GM18511 (cell line): ENCODE measurements at regions not wholly inside any gene's neighbourhood (a gene's known extent, or its start where the extent isn't known, plus 50 kb on each side); places are given as distances from the start of the nearest gene placed in this dataset.

Experiments
- ATAC-seq: cut with Tn5 transposase; IDR thresholded peaks from one replicate; pipeline ENCODE4 v1.9.1; 2021; ENCODE audit warnings: mild to moderate bottlenecking, moderate library complexity; ENCODE audit not compliant: unreplicated experiment

DNA sequence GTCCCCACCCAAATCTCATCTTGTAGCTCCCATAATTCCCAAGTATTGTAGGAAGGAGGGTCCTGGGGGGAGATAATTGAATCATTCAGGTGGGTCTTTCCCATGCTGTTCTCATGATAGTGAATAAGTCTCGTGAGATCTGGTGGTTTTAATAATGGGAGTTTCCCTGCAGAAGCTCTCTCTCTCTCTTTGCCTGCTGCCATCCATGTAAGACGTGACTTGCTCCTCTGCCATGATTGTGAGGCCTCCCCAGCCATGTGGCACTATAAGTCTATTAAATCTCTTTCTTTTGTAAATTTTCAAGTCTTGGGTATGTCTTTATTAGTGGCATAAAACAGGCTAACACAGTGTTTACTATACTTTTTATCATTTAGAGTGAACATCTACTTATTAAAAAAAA is 338.8 kb downstream of the ANKRD7 start:
- no peak for ATAC-seq

DNA sequence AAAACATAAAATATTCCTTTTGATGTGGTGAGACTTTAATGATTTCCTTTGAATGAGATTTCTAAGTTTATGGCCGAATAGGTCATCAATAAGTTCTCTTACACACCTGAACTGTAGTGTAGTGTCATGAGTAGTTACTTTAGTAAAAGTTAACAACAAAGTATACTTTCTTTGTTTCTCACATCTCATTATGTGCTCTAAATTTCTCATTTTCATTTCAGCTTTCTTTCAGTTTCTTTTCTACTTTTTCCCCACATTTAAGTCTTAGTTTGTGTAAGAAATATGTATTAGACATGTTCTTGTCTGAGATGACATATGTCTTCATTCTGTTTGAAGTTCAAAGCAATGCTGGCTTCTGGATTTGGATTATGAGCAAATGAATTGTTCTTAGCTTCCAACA is 348.1 kb downstream of the ANKRD7 start:
- no peak for ATAC-seq

DNA sequence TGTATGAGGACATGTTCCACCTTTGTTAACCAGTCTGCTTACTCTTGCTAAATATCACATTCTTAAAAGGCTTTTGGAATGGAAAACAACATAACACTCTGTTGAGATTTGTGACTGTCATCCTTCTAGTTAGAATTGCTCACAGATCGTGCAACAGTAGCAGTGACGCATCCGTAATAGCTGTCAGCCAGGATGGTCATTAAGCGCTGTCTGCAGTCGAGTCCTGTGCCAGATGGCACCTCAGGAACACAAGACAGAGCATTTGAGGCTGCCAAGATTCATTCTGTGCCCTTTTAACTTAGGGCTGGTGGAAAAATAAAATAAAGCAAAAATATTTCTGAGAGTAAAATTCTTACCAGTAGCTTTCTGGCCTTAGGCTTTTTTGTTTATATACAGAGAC is 348.6 kb downstream of the ANKRD7 start:
- ATAC-seq, result no peak

DNA sequence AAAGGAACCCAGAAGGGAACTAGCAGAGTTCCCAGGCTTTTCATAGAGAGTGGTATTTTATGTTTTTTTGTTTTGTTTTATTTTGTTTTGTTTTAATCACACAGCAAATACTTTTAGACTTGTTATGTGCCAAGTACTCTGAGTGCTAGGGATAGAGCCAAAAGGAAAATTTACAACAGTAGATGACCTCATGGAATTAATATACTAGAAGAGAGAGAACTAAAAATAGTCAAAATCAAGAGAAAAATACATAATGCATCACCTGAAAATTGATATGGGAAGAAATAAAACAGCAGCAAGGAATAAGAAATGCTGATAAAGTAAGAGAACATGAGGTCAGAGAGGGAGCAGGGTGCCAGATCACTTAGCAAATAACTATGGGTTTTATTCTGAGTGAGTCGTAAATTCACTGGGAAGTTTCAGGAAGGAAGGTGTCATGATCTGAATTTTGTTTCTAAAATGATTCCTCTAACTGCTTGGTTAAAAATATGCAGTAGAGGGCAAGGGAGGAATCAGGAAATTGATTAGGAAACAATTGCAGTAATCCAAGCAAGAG is 351.0 kb downstream of the ANKRD7 start:
- ATAC-seq, result no peak

DNA sequence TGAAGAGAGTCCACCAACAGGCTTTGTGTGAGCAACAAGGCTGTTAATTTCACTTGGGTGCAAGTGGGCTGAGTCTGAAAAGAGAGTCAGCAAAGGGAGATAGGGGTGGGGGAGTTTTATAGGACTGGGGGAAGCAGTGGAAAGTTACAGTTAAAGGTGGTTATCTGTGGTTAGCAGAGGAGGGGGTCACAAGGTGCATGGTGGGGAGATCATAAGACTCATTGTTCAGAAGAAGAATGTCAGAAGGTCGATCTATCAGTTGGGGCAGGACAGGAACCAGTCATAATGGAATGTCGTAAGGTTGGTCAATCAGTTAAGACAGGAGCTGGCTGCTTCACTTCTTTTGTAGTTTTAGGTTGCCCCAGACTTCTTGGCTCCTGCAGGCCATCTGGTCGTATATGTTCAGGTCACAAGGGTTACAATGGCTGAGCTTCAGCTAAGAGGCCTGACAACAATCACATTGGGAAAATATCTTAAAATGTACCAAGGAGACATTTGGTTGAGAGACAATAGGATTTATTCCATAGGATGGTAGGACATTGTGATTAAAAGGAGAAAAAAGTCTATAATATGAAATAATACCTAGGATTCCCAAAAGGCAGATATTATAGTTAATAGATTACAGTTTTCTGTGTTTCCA is 356.4 kb downstream of the ANKRD7 start:
- ATAC-seq, result no peak

DNA sequence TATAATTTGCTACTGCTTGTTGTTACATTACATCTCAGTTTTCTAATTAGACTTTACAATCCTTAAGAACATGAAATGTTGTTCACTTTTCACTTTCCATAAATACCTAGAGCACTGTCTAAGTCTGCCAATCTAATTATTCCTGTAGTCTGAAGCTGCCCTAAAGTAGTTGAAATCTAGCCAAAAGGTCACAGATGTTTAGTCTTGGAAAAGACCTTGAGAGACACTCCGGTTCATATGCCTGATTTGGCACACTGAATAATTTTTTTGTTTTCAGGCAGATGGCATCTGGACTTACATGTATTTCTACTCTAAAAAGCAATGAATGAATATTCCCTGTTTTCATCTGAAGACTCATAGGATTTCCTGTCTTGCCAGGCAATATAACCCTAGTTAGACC is 359.1 kb downstream of the ANKRD7 start:
- no peak for ATAC-seq

DNA sequence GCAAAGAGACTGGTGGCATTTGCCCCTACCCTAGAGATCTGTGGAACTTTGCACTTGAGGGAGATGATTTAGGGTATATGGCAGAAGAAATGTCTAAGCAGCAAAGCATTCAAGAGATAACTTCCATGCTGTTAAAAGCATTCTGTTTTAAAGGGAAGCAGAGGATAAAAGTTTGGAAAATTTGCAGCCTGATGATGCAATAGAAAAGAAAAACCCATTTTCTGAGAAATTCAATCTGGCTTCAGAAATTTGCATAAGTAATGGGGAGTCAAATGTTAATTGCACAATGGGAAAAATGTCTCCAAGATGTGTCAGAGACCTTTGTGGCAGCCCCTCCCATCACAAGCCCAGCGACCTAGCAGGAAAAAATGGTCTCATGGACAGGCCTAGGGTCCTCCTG is 361.7 kb downstream of the ANKRD7 start:
- no peak for ATAC-seq

DNA sequence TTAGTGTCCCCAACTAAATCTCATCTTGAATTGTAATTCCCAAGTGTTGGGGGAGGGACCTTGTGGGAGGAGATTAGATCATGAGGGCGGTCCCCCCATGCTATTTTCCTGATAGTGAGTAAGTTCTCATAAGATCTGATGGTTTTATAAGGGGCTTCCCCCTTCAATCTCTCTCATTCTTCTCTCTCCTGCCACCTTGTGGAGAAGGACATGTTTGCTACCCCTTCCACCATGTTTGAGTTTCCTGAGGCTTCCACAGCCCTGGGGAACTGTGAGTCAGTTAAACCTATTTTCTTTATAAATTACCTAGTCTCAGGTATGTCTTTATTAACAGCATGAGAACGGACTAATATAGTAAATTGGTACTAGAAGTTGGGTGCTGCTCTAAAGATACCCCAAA is 365.6 kb downstream of the ANKRD7 start:
- ATAC-seq, result peak; percentile 92

DNA sequence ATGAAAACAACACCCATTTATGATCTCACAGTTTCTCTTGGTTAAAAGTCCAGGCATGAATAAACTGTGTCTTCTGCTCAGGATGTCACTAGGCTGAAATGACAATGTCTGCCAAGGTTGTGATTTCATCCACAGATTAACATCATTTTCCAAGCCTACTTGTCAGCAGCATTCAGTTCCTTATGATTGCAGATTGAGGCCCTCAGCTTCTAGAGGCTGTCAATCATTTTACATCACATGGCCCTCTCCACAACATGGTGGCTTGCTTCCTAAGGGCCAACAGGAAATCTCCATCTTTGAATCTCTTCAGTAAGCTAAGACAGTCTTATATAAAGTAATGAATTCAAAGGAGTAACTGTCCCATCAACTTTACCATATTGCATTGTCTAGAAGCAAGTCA is 377.6 kb downstream of the ANKRD7 start:
- no peak for ATAC-seq

DNA sequence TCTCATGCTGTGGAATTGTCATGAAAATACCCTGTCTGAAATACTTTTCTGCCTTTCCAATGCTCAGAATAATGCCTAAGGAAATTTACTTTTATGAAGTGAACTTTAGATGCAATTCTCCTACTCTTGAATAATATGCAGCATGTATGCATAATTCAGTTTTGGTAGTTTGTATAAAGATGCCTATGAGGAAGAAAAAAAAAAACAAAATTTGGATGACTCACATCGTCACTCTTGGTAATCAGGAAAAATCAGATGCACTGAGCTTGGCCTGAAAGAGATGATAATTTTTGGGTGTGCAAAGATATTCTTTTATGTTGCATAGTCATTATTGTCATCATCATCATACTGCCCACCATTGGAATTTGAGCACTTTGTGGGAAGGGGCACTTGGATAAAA is 382.1 kb downstream of the ANKRD7 start:
- ATAC-seq, result no peak

DNA sequence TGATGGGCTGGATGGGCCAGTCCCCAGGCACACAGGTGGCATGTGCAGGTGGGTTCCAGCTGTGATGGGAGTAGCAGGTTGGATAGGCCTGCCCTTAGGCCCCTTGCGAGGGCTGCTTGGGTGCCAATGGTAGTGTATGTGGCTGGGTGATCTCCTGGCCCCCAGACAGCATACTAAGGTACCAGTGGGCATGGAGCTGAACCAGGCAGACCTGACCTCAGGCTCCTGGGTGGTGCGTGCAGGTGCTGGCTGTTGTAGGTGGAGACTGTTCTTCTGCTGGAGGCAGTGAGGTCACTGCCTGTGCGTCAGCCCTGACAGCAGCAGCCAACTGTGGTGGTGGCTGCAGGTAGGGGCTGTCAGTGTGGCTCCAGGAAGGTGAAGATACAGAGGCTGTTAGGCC is 384.7 kb downstream of the ANKRD7 start:
- no peak for ATAC-seq

DNA sequence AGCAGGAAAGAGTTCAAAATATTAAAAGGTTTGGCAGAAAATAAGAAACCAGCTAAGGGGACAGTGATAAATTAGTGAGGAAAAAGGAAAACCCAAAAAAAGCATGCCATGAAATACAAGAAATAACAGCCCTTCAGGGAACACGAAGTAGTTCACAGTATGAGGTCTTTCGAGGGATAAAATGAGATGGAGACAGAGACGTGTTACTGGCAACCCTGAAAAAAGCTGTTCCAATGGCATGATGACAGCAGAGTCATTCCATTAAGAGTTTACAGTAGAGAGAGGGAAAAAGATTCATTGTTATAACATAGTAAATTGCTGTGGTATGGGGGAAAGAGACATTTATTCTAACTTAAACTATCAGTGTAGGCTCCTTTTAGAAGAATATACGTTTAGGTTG is 391.2 kb downstream of the ANKRD7 start:
- no peak for ATAC-seq

DNA sequence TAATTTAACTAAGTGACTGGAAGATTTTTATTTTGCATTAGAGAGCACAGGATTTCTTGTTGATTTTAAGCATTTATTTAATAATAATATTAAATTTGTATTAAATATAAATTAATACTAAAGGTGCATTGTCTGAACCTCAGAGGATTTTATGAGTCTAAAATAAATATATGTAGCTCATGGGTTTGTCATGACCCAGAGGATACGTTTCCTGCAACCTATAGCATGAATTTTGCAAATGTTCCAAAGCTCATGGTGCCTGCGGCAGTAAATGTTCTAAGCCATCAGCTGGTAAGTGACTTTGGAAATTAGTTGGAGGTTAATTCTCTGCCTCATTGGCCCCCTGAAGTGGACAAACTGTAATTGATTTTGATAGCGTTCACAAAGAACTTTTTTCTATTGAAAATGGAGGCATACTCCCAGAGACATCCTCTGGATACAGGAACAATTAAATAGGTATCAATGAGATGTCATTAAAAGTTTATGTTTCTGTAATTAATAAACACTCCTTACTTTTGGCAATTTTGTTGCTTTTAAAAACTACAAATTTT is 397.4 kb downstream of the ANKRD7 start:
- no peak for ATAC-seq

DNA sequence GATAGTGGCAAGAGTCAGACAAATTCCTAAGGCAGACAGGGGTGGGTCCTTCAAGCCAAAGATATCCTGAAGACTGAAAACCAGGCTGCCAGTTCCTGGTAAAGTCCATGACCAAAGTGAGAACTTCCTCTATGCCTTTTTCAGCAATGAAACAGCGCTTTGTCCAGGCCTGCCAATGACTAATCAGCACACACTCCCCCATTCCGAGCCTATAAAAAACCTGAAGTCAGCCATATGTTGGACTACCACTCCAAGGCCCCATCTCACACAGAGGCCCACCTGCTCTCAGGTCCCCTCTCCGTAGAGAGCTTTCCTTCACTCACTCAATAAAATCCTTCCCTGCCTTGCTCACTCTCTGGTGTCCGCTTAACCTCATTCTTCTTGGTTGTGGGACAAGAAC is 402.2 kb downstream of the ANKRD7 start:
- ATAC-seq, result no peak

DNA sequence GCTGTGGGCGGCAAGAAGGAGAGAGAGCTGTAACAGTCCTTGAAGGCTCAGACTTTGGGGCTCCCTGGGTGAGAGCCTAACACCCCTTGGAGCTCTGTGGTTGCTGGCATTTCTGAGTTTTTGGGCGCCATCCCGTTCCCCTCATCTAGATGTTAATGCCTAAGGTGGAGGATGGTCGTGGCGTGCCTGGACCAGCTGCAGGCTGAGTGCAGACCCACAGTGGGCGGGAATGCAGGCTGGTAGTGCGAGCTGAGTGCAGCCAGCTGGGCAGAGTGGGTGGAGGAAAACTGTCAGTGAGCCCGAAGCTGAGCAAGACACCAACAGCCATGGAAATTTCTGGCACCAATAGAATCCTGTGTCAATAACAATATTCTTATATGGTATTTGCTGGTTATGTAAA is 403.0 kb downstream of the ANKRD7 start:
- no peak for ATAC-seq

DNA sequence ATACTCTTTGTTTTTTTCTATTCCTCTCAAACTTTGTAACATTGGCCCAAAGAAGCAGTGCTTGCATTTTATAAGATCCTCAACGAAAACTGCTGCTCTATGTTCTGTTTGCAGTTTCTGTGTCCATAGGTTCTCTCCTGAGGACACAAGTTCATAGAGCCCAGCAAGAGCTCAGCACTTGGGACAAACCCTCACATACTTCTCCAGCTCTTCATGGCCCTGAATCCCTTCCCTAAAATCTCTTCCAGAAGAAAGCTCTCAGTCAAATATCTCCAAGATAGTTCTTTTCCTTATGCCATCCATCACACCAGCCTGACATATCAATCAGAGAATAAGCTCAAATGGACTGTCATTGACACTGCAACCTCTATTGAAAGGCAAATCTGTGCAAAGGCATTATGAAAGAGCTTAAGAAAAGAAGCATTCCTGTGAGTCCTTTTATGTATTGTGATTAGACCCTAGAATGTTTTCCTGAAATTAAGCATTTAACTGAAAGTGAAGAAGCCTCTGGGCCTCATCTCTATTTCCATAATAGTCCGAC is 405.5 kb downstream of the ANKRD7 start:
- ATAC-seq, result no peak

DNA sequence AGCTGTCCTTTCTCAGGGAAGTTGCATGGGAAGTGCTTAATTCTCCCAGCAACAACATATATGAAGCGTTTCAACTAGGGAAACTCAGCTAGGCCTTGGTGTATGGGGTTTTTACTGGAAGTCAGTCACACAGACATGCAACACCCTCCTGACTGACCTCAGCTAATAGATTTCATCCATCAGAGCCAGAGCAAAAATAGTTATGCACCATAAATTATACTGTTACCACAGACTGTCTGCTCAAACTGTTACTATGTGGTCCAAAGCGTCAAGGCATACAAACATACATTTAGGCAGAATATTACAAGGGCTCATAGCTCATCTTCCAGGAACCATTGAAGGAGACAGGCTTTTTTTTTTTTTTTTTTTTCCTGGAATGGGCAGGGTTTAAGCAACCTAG is 417.9 kb downstream of the ANKRD7 start:
- no peak for ATAC-seq

DNA sequence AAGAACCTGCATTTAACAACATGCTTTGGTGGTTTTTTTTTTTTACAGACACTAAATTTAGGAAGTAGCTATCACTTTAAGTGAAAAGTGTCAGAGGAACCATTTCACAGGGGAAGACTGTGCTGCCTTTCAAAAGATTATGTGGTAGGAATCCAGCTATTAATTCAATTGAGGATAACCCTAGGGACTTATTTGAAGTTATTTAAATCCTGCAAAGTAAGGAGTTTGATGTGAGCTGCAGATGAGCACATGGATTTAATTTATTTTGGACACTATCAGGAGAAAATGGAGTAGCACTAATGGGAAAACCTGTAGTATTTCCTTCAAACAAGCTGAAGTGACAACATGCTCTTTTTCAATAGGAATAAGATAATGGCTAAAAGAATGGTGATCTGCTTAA is 419.8 kb downstream of the ANKRD7 start:
- no peak for ATAC-seq

DNA sequence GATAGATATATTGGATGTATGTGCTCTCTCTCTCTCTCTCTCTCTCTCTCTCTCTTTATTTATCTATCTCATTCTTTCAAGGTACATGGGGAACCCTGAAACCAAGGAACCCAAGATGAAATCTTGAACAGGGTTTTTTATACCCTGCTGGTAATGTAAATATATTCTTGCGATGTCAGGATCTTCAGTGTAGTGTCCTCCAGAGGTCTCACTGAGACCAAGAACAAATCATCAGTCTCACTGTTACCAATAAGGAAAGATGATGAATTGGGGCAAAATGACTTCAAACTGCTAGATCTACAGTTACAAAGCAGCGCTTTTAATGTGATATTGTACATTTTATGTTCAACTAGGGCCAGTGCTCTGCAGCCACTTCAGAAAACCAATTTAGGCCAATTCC is 423.5 kb downstream of the ANKRD7 start:
- no peak for ATAC-seq

DNA sequence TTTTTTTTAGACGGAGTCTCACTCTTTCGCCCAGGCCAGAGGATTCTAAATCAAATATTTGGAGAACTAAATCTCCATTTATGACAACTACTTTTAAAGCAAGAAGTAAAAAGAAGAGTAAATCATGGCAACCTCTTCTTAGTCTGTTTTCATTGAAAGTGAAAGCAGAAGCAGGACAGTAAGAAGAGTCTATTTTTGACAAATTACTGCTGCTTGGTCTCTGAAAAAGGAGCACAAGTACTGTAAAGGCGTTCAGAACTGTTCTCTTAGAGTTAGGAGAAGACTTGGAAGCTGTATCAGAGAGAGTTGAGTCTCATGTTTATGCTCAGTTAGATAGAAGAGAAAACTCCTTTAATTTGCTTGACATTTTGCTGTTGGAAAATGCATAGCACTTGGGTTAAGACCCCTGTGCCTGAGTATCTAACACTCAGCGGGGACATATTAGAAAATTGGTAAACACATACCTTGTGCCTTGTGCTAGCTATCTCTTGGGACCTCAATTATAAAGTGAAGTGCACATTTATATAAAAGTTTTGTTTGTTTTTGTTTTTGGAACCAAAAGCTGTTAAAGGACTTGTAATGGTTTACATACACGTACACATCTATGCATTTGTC is 433.0 kb downstream of the ANKRD7 start:
- ATAC-seq, result peak; percentile 78

DNA sequence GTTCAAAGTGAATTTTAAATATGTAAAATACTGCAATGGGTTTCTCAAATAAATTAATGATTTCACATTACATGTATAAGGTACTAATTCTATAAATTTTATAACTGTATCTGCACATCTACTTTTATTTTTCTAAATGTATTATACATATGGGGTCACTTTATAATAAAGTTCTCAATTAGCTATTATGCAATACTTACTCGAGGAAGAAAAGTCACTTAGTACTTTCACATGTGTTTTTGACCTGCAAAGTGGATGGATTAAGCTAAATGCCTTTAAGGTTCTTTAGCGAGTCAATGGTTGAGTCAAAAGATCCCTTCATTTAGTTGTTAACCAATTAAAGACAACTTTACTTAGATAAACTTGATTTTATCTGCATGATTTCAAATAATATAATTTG is 437.8 kb downstream of the ANKRD7 start:
- no peak for ATAC-seq

DNA sequence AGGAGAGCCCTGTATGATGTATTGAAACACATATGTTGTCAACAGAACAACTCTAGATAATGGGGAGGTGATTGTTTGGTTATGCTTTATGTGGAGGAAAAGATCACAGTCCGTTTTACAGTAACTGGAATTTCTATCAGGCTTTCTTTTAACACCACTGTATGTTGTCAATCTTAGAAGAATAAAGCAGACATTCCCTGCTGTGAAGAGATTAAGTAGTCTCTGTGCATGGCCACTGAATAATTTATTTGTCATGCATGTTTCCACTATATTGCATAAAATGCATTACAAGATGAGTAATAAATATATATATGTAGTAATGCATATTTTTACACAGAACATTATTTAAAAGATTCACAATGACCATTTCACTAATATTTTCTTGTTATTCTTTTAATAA is 440.0 kb downstream of the ANKRD7 start:
- no peak for ATAC-seq
